SU-DHL-6 (cell line): ENCODE measurements at regions not wholly inside any gene's neighbourhood (a gene's known extent, or its start where the extent isn't known, plus 50 kb on each side); places are given as distances from the start of the nearest gene placed in this dataset.

Source experiments
- H2AFZ ChIP-seq: fragments of 200-600 bp; sonication (generic); 2 replicates; pipeline ENCODE4 v1.6.1; 2014; ENCODE audit warnings: low read depth, mild to moderate bottlenecking, moderate library complexity, mixed read lengths, antibody characterized with exemption, low read length; ENCODE audit not compliant: severe bottlenecking
- H3F3A ChIP-seq: fragments of 200-600 bp; shearing (Covaris generic); 2 replicates; pipeline ENCODE4 v1.6.0; 2016; ENCODE audit warnings: antibody characterized with exemption, mild to moderate bottlenecking; ENCODE audit not compliant: insufficient read depth
- H3K27ac ChIP-seq: fragments of 200-600 bp; sonication (generic); 2 replicates; pipeline ENCODE4 v1.5.1; 2016; ENCODE audit warnings: low read depth, mild to moderate bottlenecking, low read length, moderate library complexity, mixed read lengths
- H3K27me3 ChIP-seq: fragments of 200-600 bp; sonication (generic), shearing (Covaris generic); 2 replicates; pipeline ENCODE4 v1.6.0; 2014; ENCODE audit warnings: mild to moderate bottlenecking, low read length
- H3K36me3 ChIP-seq: fragments of 200-600 bp; sonication (generic); 2 replicates; pipeline ENCODE4 v1.6.1; 2014; ENCODE audit warnings: mild to moderate bottlenecking, low read length, mixed read lengths
- H3K4me2 ChIP-seq: fragments of 300-600, 200-600 bp; shearing (Covaris generic), sonication (generic); 2 replicates; pipeline ENCODE4 v1.6.0; 2014; ENCODE audit warnings: low read length, low read depth, mild to moderate bottlenecking; ENCODE audit not compliant: poor library complexity, severe bottlenecking
- H3K4me3 ChIP-seq: fragments of 200-600 bp; sonication (generic); 2 replicates; pipeline ENCODE4 v1.5.1; 2014; ENCODE audit warnings: antibody characterized with exemption, low read length, mild to moderate bottlenecking, mixed read lengths; ENCODE audit not compliant: insufficient read depth, poor library complexity, severe bottlenecking
- H3K79me2 ChIP-seq: fragments of 200-600 bp; sonication (generic); 2 replicates; pipeline ENCODE4 v1.6.1; 2014; ENCODE audit warnings: mild to moderate bottlenecking, low read length, moderate library complexity; ENCODE audit not compliant: insufficient read depth
- H3K9ac ChIP-seq: fragments of 200-600 bp; sonication (generic); 2 replicates; pipeline ENCODE4 v1.7.0; 2014; ENCODE audit warnings: mild to moderate bottlenecking, low read length
- H3K9me2 ChIP-seq: fragments of 200-600 bp; sonication (generic); replicated peaks from 2 replicates; pipeline ENCODE4 v1.6.1; 2014; ENCODE audit warnings: low read length; ENCODE audit not compliant: insufficient read depth
- H3K9me3 ChIP-seq: fragments of 200-600 bp; sonication (generic); 2 replicates; pipeline ENCODE4 v1.6.1; 2014; ENCODE audit warnings: low read length, mixed read lengths; ENCODE audit not compliant: insufficient read depth
- H4K20me1 ChIP-seq: fragments of 200-600 bp; sonication (generic); 2 replicates; pipeline ENCODE4 v1.6.1; 2014; ENCODE audit warnings: low read depth, mild to moderate bottlenecking, antibody characterized with exemption, low read length, moderate library complexity, mixed read lengths
- CTCF ChIP-seq: fragments of 200-600 bp; sonication (generic); IDR thresholded peaks from one replicate; pipeline ENCODE4 v1.5.1; 2017; ENCODE audit warnings: antibody characterized with exemption, mild to moderate bottlenecking, low read length, moderate library complexity; ENCODE audit not compliant: insufficient read depth, poor library complexity, severe bottlenecking
- EZH2phosphoT487 ChIP-seq: fragments of 200-600 bp; sonication (generic), shearing (Covaris generic); conservative IDR thresholded peaks from 2 replicates; pipeline ENCODE4 v1.6.1; 2018; ENCODE audit warnings: mild to moderate bottlenecking, antibody characterized with exemption, low read length, moderate library complexity, mixed read lengths

DNA sequence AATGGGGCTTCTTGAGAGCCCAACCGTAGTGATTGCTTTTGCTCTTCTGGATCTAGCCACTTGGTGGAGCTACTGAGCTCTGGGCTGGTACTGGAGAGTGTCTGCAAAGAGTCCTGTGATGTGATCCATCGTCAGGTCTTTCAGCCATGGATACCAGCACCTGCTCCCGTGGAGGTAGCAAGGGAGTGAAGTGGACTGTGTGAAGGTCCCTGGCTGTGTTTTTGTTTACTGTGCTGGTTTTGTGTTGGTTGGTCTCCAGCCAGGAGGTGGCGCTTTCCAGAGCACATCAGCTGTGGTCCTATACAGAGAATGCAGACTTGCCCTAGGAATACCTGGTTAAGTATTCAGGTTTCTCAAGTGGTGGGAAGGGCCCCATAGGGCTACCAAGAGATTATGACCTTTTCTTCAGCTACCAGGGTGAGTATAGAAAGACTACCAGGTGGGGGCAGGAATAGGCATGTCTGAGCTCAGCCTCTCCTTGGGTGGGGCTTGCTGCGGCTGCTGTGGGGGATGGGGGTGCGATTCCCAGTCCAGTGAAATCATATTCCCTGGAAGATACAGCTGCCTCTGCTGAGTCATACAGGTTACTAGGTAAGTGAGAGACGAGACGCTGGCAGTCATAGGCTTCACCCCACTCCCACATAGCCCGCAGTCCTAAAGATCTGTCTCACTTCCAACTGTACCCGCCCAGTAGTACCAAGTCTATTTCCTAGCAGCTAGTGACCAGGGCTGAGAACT lies 733.7 kb downstream of the ZNF385D start:
- no peak overlapping the region for H2AFZ ChIP-seq

DNA sequence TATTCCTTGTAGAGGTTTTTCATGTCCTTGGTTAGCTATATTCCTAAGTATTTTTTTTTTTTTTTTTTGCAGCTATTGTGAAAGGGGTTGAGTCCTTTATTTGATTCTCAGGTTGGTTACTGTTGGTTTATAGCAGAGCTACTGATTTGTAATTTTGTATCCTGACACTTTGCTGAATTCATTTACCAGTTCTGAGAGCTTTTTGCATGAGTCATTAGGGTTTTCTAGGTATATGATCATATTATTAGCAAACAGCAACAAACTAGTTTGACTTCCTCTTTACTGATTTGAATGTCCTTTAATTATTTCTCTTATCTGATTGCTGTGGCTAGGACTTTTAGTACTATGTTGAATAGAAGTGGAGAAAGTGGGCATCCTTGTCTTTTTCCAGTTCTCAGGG lies 737.4 kb downstream of the ZNF385D start:
- H4K20me1 ChIP-seq = no peaks in the 10 kb centered on the region
- no peaks in the 10 kb centered on the region for H3K9me3 ChIP-seq
- H3K36me3 ChIP-seq = no peaks in the 10 kb centered on the region
- TF ChIP-seq EZH2phosphoT487 (no peak), CTCF (no peak)
- H3K9me2 ChIP-seq = no peaks in the 10 kb centered on the region
- H3K9ac ChIP-seq = no peak overlapping the region
- no peaks in the 10 kb centered on the region for H3K79me2 ChIP-seq
- no peak overlapping the region for H3K4me2 ChIP-seq
- H3F3A ChIP-seq = no peaks in the 10 kb centered on the region
- H2AFZ ChIP-seq = no peak overlapping the region
- no peaks in the 10 kb centered on the region for H3K27me3 ChIP-seq
- H3K27ac ChIP-seq = no peak overlapping the region
- no peak overlapping the region for H3K4me3 ChIP-seq

More for the DNA sequence above, 733.7 kb downstream of the ZNF385D start:
- Histone ChIP-seq H3F3A (no peaks in the 10 kb centered on the region), H3K27ac (no peak overlapping the region), H3K4me2 (no peak overlapping the region), H3K36me3 (no peaks in the 10 kb centered on the region), H3K4me3 (no peak overlapping the region), H4K20me1 (no peaks in the 10 kb centered on the region), H3K79me2 (no peaks in the 10 kb centered on the region), H3K9me3 (no peaks in the 10 kb centered on the region), H3K9ac (no peak overlapping the region), H3K9me2 (no peaks in the 10 kb centered on the region), H3K27me3 (no peaks in the 10 kb centered on the region)
- TF ChIP-seq EZH2phosphoT487 (no peak), CTCF (no peak)

DNA sequence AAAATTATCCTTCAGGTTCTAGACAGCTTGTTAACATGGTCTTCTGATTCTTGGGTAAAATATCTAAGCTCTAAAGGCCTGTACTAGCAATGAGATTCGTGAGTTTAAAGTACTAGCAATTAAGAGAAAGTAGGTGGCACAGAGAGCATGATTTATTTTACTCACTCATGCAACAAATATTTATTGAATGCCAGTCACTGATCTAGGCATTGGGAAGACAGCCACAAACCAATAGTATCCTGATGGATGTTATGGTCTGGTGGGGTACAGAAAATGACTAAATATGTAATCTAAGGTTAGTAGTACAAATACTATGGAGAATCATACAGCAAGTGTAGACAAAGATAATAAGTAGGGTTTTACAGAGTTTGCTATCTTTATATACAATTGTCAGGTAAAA lies 751.3 kb downstream of the ZNF385D start:
- Histone ChIP-seq H3K27ac (no peak overlapping the region), H3K9me2 (no peaks in the 10 kb centered on the region), H3K4me3 (no peak overlapping the region), H3K27me3 (no peaks in the 10 kb centered on the region), H3K9ac (no peak overlapping the region), H3K79me2 (no peaks in the 10 kb centered on the region), H2AFZ (no peak overlapping the region), H3K9me3 (no peaks in the 10 kb centered on the region), H4K20me1 (no peaks in the 10 kb centered on the region), H3K4me2 (no peak overlapping the region), H3F3A (no peaks in the 10 kb centered on the region), H3K36me3 (no peaks in the 10 kb centered on the region)
- TF ChIP-seq CTCF = no peak
- TF ChIP-seq EZH2phosphoT487 = no peak
